Globus pallidus (tissue), 1 donor: ENCODE measurements at regions not wholly inside any gene's neighbourhood (a gene's known extent, or its start where the extent isn't known, plus 50 kb on each side); places are given as distances from the start of the nearest gene placed in this dataset.

Experiments used
- DNase-seq: peaks from one replicate; pipeline ENCODE4 v3.0.0-alpha.2; 2015; ENCODE audit warnings: low spot score

GRCh38 chr10:126847666-126848065 lies 57.6 kb upstream of the DOCK1 start:
- no peak for DNase-seq

DNA sequence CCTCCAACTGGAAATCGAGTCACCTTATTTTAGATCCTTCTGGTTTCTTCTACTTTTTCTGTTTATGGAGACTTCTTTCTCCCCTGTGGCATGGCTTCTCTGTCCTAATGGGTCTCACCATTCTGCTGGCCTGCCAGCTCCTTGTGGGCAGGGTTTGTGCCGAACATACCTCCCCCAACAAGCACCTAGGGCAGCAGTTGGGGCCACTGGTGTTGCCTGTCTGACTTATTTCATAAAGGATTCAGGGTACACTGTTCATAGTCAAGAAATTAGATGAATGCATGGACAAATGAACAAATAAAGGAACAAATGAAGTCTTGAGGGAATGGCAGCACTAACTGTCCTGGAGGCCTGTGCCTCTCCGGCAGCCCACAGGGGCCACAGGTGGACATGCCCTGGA lies 55.6 kb upstream of the DOCK1 start:
- no peak for DNase-seq

GRCh38 chr10:126851414-126852108 lies 53.7 kb upstream of the DOCK1 start:
- DNase-seq: no peak

GRCh38 chr10:126854726-126855495 lies 50.3 kb upstream of the DOCK1 start:
- DNase-seq: no peak
